ENCODE measurements at regions not wholly inside any gene's neighbourhood (a gene's known extent, or its start where the extent isn't known, plus 50 kb on each side); places are given as distances from the start of the nearest gene placed in this dataset.

DNA sequence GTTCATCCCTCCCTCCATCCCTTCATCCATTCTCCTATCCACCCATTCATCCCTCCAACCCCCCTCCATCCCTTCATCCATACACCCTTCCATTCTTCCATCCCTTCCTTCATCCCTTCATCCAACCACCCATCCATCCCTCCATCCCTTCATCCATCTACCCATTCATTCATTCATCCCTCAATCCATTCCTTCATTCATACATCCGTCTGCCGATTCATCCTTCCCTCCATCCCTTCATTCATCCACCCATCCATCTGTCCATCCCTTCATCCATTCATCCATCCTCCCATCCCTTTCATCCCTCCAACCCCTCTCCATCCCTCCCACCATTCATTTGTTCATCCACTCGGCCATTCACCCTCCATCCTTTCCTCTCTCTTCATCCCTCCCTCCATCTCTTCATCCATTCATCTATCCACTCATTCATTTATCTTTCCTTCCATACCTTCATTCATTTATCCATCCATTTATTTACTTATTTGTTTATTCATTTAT is 95.7 kb downstream of the FOXL1 start:
- WGBS = 68% methylated on average over 3 of the region's 3 CpGs
- Histone ChIP-seq H3K9me3 (ENCODE audit: control insufficient read depth in 4 of 4, low read length in 3 of 4) (peaks cover 0 to 7% (median 2%) of the 10 kb centered on the region in 4 donors), H3K4me1 (ENCODE audit: control insufficient read depth in 4 of 4, insufficient read depth in 4 of 4, low read length in 3 of 4) (no peaks in the 10 kb centered on the region), H3K27me3 (ENCODE audit: control insufficient read depth in 4 of 4, insufficient read depth in 4 of 4, low read length in 3 of 4) (no peaks in the 10 kb centered on the region), H3K4me3 (ENCODE audit: low read depth in 1 of 3, low read length in 3 of 3) (no peak overlapping the region), H3K27ac (ENCODE audit: low read depth in 1 of 2, low read length in 2 of 2) (no peak overlapping the region), H3K9ac (ENCODE audit: low read depth in 1 of 2, low read length in 2 of 2) (no peak overlapping the region), H3K36me3 (ENCODE audit: control insufficient read depth in 4 of 4, insufficient read depth in 3 of 4, low read depth in 1 of 4, low read length in 3 of 4) (no peaks in the 10 kb centered on the region)
- TF ChIP-seq NR2F2 (IDR thresholded peaks at IDR 0.05) (no peak), SP1 (IDR thresholded peaks at IDR 0.05) (no peak)
- no peak for DNase-seq (ENCODE audit: low spot score)

GRCh38 chr16:86676254-86676670 is 97.9 kb downstream of the FOXL1 start:
- Histone ChIP-seq H3K4me3 (ENCODE audit: low read depth in 1 of 3, low read length in 3 of 3) (no peak overlapping the region), H3K27ac (ENCODE audit: low read depth in 1 of 2, low read length in 2 of 2) (no peak overlapping the region), H3K36me3 (ENCODE audit: control insufficient read depth in 4 of 4, insufficient read depth in 3 of 4, low read depth in 1 of 4, low read length in 3 of 4) (no peaks in the 10 kb centered on the region), H3K9ac (ENCODE audit: low read depth in 1 of 2, low read length in 2 of 2) (no peak overlapping the region), H3K27me3 (ENCODE audit: control insufficient read depth in 4 of 4, insufficient read depth in 4 of 4, low read length in 3 of 4) (no peaks in the 10 kb centered on the region), H3K4me1 (ENCODE audit: control insufficient read depth in 4 of 4, insufficient read depth in 4 of 4, low read length in 3 of 4) (no peaks in the 10 kb centered on the region), H3K9me3 (ENCODE audit: control insufficient read depth in 4 of 4, low read length in 3 of 4) (peaks cover 2 to 7% (median 3%) of the 10 kb centered on the region in 4 donors)
- TF ChIP-seq REST (IDR thresholded peaks at IDR 0.05) (no peak), HNF4G (IDR thresholded peaks at IDR 0.05) (no peak), TAF1 (conservative IDR thresholded peaks at IDR 0.05) (no peak)
- 70% methylated on average over 4 of the region's 4 CpGs for WGBS
- no peak for DNase-seq (ENCODE audit: low spot score)

DNA sequence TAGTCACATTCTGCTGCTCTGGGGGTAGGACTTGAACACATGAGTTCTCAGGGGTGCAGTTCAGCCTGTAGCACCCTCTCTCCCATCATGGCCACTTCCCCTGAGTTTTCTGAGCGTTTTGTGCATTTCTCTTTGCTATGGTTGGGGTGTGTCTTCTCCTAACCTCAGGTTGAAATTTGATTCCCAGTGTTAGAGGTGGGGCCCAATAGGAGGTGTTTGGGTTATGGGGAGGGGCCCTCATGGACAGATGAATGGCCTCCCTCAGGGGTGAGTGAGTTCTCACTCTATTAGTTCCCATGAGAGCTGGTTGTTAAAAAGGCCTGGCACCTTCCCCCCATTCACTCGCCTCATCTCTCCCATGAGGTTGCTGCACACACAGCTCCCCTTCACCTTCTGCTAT is 101.1 kb downstream of the FOXL1 start:
- no peaks in the 10 kb centered on the region for H3K36me3 ChIP-seq (ENCODE audit: control insufficient read depth in 4 of 4, insufficient read depth in 3 of 4, low read depth in 1 of 4, low read length in 3 of 4)
- H3K9ac ChIP-seq (ENCODE audit: low read depth in 1 of 2, low read length in 2 of 2) = no peak overlapping the region
- peaks cover 0 to 8% (median 0%) of the 10 kb centered on the region in 4 donors for H3K27me3 ChIP-seq (ENCODE audit: control insufficient read depth in 4 of 4, insufficient read depth in 4 of 4, low read length in 3 of 4)
- TF ChIP-seq HNF4G (IDR thresholded peaks at IDR 0.05) (no peak), JUND (IDR thresholded peaks at IDR 0.05) (no peak), FOXA2 (IDR thresholded peaks at IDR 0.05) (no peak), MAX (IDR thresholded peaks at IDR 0.05) (no peak), GABPA (IDR thresholded peaks at IDR 0.05 in 1 of 2, conservative IDR thresholded peaks at IDR 0.05 in 1 of 2) (no peak), YY1 (IDR thresholded peaks at IDR 0.05) (no peak)
- H3K9me3 ChIP-seq (ENCODE audit: control insufficient read depth in 4 of 4, low read length in 3 of 4) = peaks cover 0 to 4% (median 3%) of the 10 kb centered on the region in 4 donors
- H3K4me3 ChIP-seq (ENCODE audit: low read depth in 1 of 3, low read length in 3 of 3) = no peak overlapping the region
- DNase-seq (ENCODE audit: low spot score) = no peak
- WGBS = 74% methylated on average over 2 of the region's 2 CpGs
- no peaks in the 10 kb centered on the region for H3K4me1 ChIP-seq (ENCODE audit: control insufficient read depth in 4 of 4, insufficient read depth in 4 of 4, low read length in 3 of 4)
- H3K27ac ChIP-seq (ENCODE audit: low read depth in 1 of 2, low read length in 2 of 2) = no peak overlapping the region

GRCh38 chr16:86680162-86680561 is 101.8 kb downstream of the FOXL1 start:
- DNase-seq (ENCODE audit: low spot score) = no peak
- H3K4me1 ChIP-seq (ENCODE audit: control insufficient read depth in 4 of 4, insufficient read depth in 4 of 4, low read length in 3 of 4) = no peaks in the 10 kb centered on the region
- WGBS = 53% methylated on average over 5 of the region's 5 CpGs
- H3K27me3 ChIP-seq (ENCODE audit: control insufficient read depth in 4 of 4, insufficient read depth in 4 of 4, low read length in 3 of 4) = peaks cover 0 to 8% (median 0%) of the 10 kb centered on the region in 4 donors
- no peaks in the 10 kb centered on the region for H3K36me3 ChIP-seq (ENCODE audit: control insufficient read depth in 4 of 4, insufficient read depth in 3 of 4, low read depth in 1 of 4, low read length in 3 of 4)
- no peak overlapping the region for H3K9ac ChIP-seq (ENCODE audit: low read depth in 1 of 2, low read length in 2 of 2)
- peaks cover 0 to 4% (median 3%) of the 10 kb centered on the region in 4 donors for H3K9me3 ChIP-seq (ENCODE audit: control insufficient read depth in 4 of 4, low read length in 3 of 4)
- no peak overlapping the region for H3K4me3 ChIP-seq (ENCODE audit: low read depth in 1 of 3, low read length in 3 of 3)
- no peak overlapping the region for H3K27ac ChIP-seq (ENCODE audit: low read depth in 1 of 2, low read length in 2 of 2)
- TF ChIP-seq JUND (IDR thresholded peaks at IDR 0.05) (no peak), REST (IDR thresholded peaks at IDR 0.05) (no peak), EGR1 (IDR thresholded peaks at IDR 0.05; ENCODE audit: low read depth in 2 of 2) (no peak), RAD21 (IDR thresholded peaks at IDR 0.05) (no peak), HNF4G (IDR thresholded peaks at IDR 0.05) (no peak), NR2F2 (IDR thresholded peaks at IDR 0.05) (no peak), YY1 (IDR thresholded peaks at IDR 0.05) (no peak), CTCF (IDR thresholded peaks at IDR 0.05; ENCODE audit: low read depth, low read length, missing input control) (no peak), RXRA (IDR thresholded peaks at IDR 0.05) (no peak), SP1 (IDR thresholded peaks at IDR 0.05) (no peak), TAF1 (conservative IDR thresholded peaks at IDR 0.05) (no peak)

All from liver (tissue), 8 donors.